DND-41 (cell line): ENCODE measurements at regions not wholly inside any gene's neighbourhood (a gene's known extent, or its start where the extent isn't known, plus 50 kb on each side); places are given as distances from the start of the nearest gene placed in this dataset.

Source experiments
- ATAC-seq: fragments of 200-7000 bp; cut with Tn5 transposase; 3 replicates; pipeline ENCODE4 v1.9.1; 2021; ENCODE audit warnings: low read depth; ENCODE audit not compliant: insufficient read depth
- DNase-seq: peaks from one replicate; pipeline ENCODE4 v3.0.0-alpha.2; 2020
- H2AFZ ChIP-seq: 2 replicates; pipeline ENCODE4 v1.6.0; 2012; ENCODE audit warnings: low read depth, low read length
- H3K27ac ChIP-seq: 2 replicates; pipeline ENCODE4 v1.5.1; 2012; ENCODE audit warnings: low read length, inconsistent platforms
- H3K27me3 ChIP-seq: fragments of 200-600 bp; sonication (generic); 2 replicates; pipeline ENCODE4 v1.6.0; 2012; ENCODE audit warnings: low read length, mild to moderate bottlenecking, inconsistent platforms; ENCODE audit not compliant: insufficient read depth, poor library complexity
- H3K36me3 ChIP-seq: 2 replicates; pipeline ENCODE4 v1.5.1; 2012; ENCODE audit warnings: low read length, inconsistent platforms; ENCODE audit not compliant: insufficient read depth
- H3K4me1 ChIP-seq: 2 replicates; pipeline ENCODE4 v1.5.1; 2012; ENCODE audit warnings: mild to moderate bottlenecking, low read length; ENCODE audit not compliant: insufficient read depth
- H3K4me2 ChIP-seq: 2 replicates; pipeline ENCODE4 v1.6.0; 2012; ENCODE audit warnings: mild to moderate bottlenecking, moderate library complexity, low read length, inconsistent platforms; ENCODE audit not compliant: insufficient read depth
- H3K4me3 ChIP-seq, 2 experiments: fragments of 200-600 bp in 1 of 2; shearing (Covaris generic) in 1 of 2; 2 replicates each; pipeline ENCODE4 v1.5.1; 2012 to 2016; ENCODE audit warnings: inconsistent platforms in 2 of 2, low read length in 2 of 2, mild to moderate bottlenecking in 2 of 2, low read depth in 1 of 2, moderate library complexity in 1 of 2
- H3K79me2 ChIP-seq: 2 replicates; pipeline ENCODE4 v1.6.0; 2012; ENCODE audit warnings: low read length, inconsistent platforms; ENCODE audit not compliant: insufficient read depth
- H3K9ac ChIP-seq: 2 replicates; pipeline ENCODE4 v1.6.0; 2012; ENCODE audit warnings: low read depth, mild to moderate bottlenecking, inconsistent platforms, low read length, moderate library complexity
- H3K9me3 ChIP-seq: 2 replicates; pipeline ENCODE4 v1.5.1; 2012; ENCODE audit warnings: low read length, moderate library complexity, mild to moderate bottlenecking, inconsistent platforms; ENCODE audit not compliant: insufficient read depth, severe bottlenecking
- H4K20me1 ChIP-seq: 2 replicates; pipeline ENCODE4 v1.6.0; 2012; ENCODE audit warnings: low read length; ENCODE audit not compliant: insufficient read depth
- CTCF ChIP-seq: IDR thresholded peaks from 2 replicates; pipeline ENCODE4 v1.5.1; 2012; ENCODE audit warnings: borderline replicate concordance, low read length, moderate library complexity, mild to moderate bottlenecking; ENCODE audit not compliant: poor library complexity, severe bottlenecking; ENCODE audit errors: extremely low read depth
- EZH2 ChIP-seq: IDR thresholded peaks from 3 replicates; pipeline ENCODE4 v1.6.1; 2012; ENCODE audit warnings: borderline replicate concordance, low read depth, mild to moderate bottlenecking, moderate library complexity, low read length, inconsistent platforms; ENCODE audit not compliant: severe bottlenecking

- TF ChIP-seq CTCF, result no peak
- TF ChIP-seq EZH2, result no peak
- no peak for ATAC-seq
- no peak for DNase-seq
Observed at GRCh38 chr5:5040712-5041111, 99.4 kb upstream of the ADAMTS16 start.

GRCh38 chr5:5042806-5043205 lies 97.3 kb upstream of the ADAMTS16 start:
- Histone ChIP-seq H3K4me2 (no peak overlapping the region), H3K79me2 (no peaks in the 10 kb centered on the region), H2AFZ (no peak overlapping the region), H3K27me3 (peaks cover 21% of the 10 kb centered on the region), H3K27ac (no peak overlapping the region), H3K9ac (no peak overlapping the region), H3K4me3 (no peak overlapping the region), H3K9me3 (no peaks in the 10 kb centered on the region), H3K4me1 (no peaks in the 10 kb centered on the region), H3K36me3 (no peaks in the 10 kb centered on the region), H4K20me1 (no peaks in the 10 kb centered on the region)
- DNase-seq, result no peak
- TF ChIP-seq EZH2 (no peak), CTCF (no peak)
- no peak for ATAC-seq

More at GRCh38 chr5:5040712-5041111, 99.4 kb upstream of the ADAMTS16 start:
- H2AFZ ChIP-seq, result no peak overlapping the region
- no peak overlapping the region for H3K4me2 ChIP-seq
- H4K20me1 ChIP-seq, result no peaks in the 10 kb centered on the region
- H3K36me3 ChIP-seq, result no peaks in the 10 kb centered on the region
- no peak overlapping the region for H3K27ac ChIP-seq
- no peaks in the 10 kb centered on the region for H3K9me3 ChIP-seq
- H3K4me3 ChIP-seq, result no peak overlapping the region
- no peaks in the 10 kb centered on the region for H3K79me2 ChIP-seq
- peaks cover 17% of the 10 kb centered on the region for H3K27me3 ChIP-seq
- H3K9ac ChIP-seq, result no peak overlapping the region
- no peaks in the 10 kb centered on the region for H3K4me1 ChIP-seq

GRCh38 chr5:5043346-5043745 lies 96.8 kb upstream of the ADAMTS16 start:
- TF ChIP-seq CTCF (no peak), EZH2 (no peak)
- no peak overlapping the region for H3K4me2 ChIP-seq
- H3K27me3 ChIP-seq, result peaks cover 17% of the 10 kb centered on the region
- no peaks in the 10 kb centered on the region for H3K4me1 ChIP-seq
- no peak overlapping the region for H2AFZ ChIP-seq
- no peak overlapping the region for H3K4me3 ChIP-seq
- H4K20me1 ChIP-seq, result no peaks in the 10 kb centered on the region
- DNase-seq (no peak), ATAC-seq (no peak)
- H3K27ac ChIP-seq, result no peak overlapping the region
- H3K9ac ChIP-seq, result no peak overlapping the region
- no peaks in the 10 kb centered on the region for H3K36me3 ChIP-seq
- no peaks in the 10 kb centered on the region for H3K9me3 ChIP-seq
- H3K79me2 ChIP-seq, result no peaks in the 10 kb centered on the region

GRCh38 chr5:5044247-5044840 lies 95.8 kb upstream of the ADAMTS16 start:
- H3K4me3 ChIP-seq, result no peak overlapping the region
- H3K4me1 ChIP-seq, result no peaks in the 10 kb centered on the region
- H3K27ac ChIP-seq, result no peak overlapping the region
- no peak overlapping the region for H3K9ac ChIP-seq
- H4K20me1 ChIP-seq, result no peaks in the 10 kb centered on the region
- TF ChIP-seq CTCF, result no peak
- no peak for TF ChIP-seq EZH2
- no peaks in the 10 kb centered on the region for H3K9me3 ChIP-seq
- no peak for ATAC-seq
- peaks cover 15% of the 10 kb centered on the region for H3K27me3 ChIP-seq
- H3K4me2 ChIP-seq, result no peak overlapping the region
- H2AFZ ChIP-seq, result no peak overlapping the region
- H3K79me2 ChIP-seq, result no peaks in the 10 kb centered on the region
- DNase-seq, result no peak
- H3K36me3 ChIP-seq, result no peaks in the 10 kb centered on the region
